GM23338 (cell line): ENCODE measurements at regions not wholly inside any gene's neighbourhood (a gene's known extent, or its start where the extent isn't known, plus 50 kb on each side); places are given as distances from the start of the nearest gene placed in this dataset.

Experiments
- ATAC-seq: fragments of 200-7000 bp; cut with Tn5 transposase; 3 replicates; pipeline ENCODE4 v1.9.1; 2020
- DNase-seq: peaks from one replicate; pipeline ENCODE4 v3.0.0-alpha.2; 2015; ENCODE audit warnings: low spot score
- H2AFZ ChIP-seq: fragments of 200-600 bp; sonication (generic); 2 replicates; pipeline ENCODE4 v1.8.0; 2016; ENCODE audit warnings: antibody characterized with exemption, mild to moderate bottlenecking, moderate library complexity
- H3F3A ChIP-seq: fragments of 200-600 bp; sonication (generic); replicated peaks from 2 replicates; pipeline ENCODE4 v1.8.0; 2017; ENCODE audit warnings: antibody characterized with exemption, mixed run types, low read depth
- H3K27ac ChIP-seq: fragments of 200-600 bp; sonication (generic); 2 replicates; pipeline ENCODE4 v1.6.1; 2016; ENCODE audit warnings: low read depth
- H3K27me3 ChIP-seq: fragments of 200-600 bp; sonication (generic); 2 replicates; pipeline ENCODE4 v1.8.0; 2016; ENCODE audit warnings: mild to moderate bottlenecking, mixed run types, moderate library complexity; ENCODE audit not compliant: insufficient read depth
- H3K36me3 ChIP-seq: fragments of 200-600 bp; sonication (generic); 2 replicates; pipeline ENCODE4 v1.8.0; 2016; ENCODE audit warnings: mild to moderate bottlenecking; ENCODE audit not compliant: insufficient read depth
- H3K4me1 ChIP-seq: fragments of 200-600 bp; sonication (generic); 2 replicates; pipeline ENCODE4 v1.8.0; 2016; ENCODE audit warnings: mild to moderate bottlenecking, moderate library complexity; ENCODE audit not compliant: insufficient read depth
- H3K4me2 ChIP-seq: fragments of 200-600 bp; sonication (generic); 2 replicates; pipeline ENCODE4 v1.7.1; 2017; ENCODE audit warnings: mixed run types
- H3K4me3 ChIP-seq: fragments of 200-600 bp; sonication (generic); 2 replicates; pipeline ENCODE4 v1.6.1; 2016; ENCODE audit warnings: mixed run types
- H3K79me2 ChIP-seq: fragments of 200-600 bp; sonication (generic); replicated peaks from 2 replicates; pipeline ENCODE4 v1.8.0; 2017; ENCODE audit warnings: mild to moderate bottlenecking; ENCODE audit not compliant: insufficient read depth
- H3K9me2 ChIP-seq: fragments of 200-600 bp; sonication (generic); 2 replicates; pipeline ENCODE4 v1.8.0; 2017; ENCODE audit not compliant: insufficient read depth
- H4K20me1 ChIP-seq: fragments of 200-600 bp; sonication (generic); replicated peaks from 2 replicates; pipeline ENCODE4 v1.8.0; 2017; ENCODE audit warnings: mild to moderate bottlenecking; ENCODE audit not compliant: insufficient read depth
- H3K27ac Mint-ChIP-seq: 2 replicates; pipeline ENCODE4 v1.8.0; 2020; ENCODE audit warnings: inconsistent platforms, mild to moderate bottlenecking, moderate library complexity, mixed read lengths
- H3K27me3 Mint-ChIP-seq: 3 replicates; pipeline ENCODE4 v1.8.0; 2022; ENCODE audit warnings: low read depth, mild to moderate bottlenecking, moderate library complexity, mixed read lengths, inconsistent platforms; ENCODE audit not compliant: insufficient read depth, poor library complexity
- H3K36me3 Mint-ChIP-seq: 3 replicates; pipeline ENCODE4 v1.8.0; 2021; ENCODE audit warnings: low read depth, mild to moderate bottlenecking, inconsistent platforms, moderate library complexity, mixed read lengths
- H3K4me1 Mint-ChIP-seq: 3 replicates; pipeline ENCODE4 v1.8.0; 2020; ENCODE audit warnings: mild to moderate bottlenecking, inconsistent platforms, mixed read lengths
- H3K4me3 Mint-ChIP-seq: 3 replicates; pipeline ENCODE4 v1.8.0; 2021; ENCODE audit warnings: moderate library complexity, mild to moderate bottlenecking, inconsistent platforms, mixed read lengths
- H3K9me3 Mint-ChIP-seq: 3 replicates; pipeline ENCODE4 v1.8.0; 2020; ENCODE audit warnings: moderate library complexity, mild to moderate bottlenecking, inconsistent platforms, mixed read lengths
- CREB1 ChIP-seq: fragments of 250-450 bp; sonication (Bioruptor Pico); IDR thresholded peaks from 2 replicates; pipeline ENCODE4 v1.5.0; 2020; ENCODE audit warnings: low read depth, mild to moderate bottlenecking, moderate library complexity
- ETS1 ChIP-seq: IDR thresholded peaks from 2 replicates; pipeline ENCODE4 v1.6.1; 2016; ENCODE audit warnings: antibody characterized with exemption
- EZH2 ChIP-seq: fragments of 200-600 bp; sonication (generic); IDR thresholded peaks from one replicate; pipeline ENCODE4 v1.8.0; 2017; ENCODE audit warnings: antibody characterized with exemption, mild to moderate bottlenecking, low read depth; ENCODE audit not compliant: unreplicated experiment
- POLR2AphosphoS5 ChIP-seq: IDR thresholded peaks from 2 replicates; pipeline ENCODE4 v1.6.1; 2016; ENCODE audit warnings: antibody characterized with exemption, low read depth
- STAT1 ChIP-seq: IDR thresholded peaks from one replicate; pipeline ENCODE4 v1.6.1; 2016; ENCODE audit warnings: antibody characterized with exemption; ENCODE audit not compliant: unreplicated experiment
- ZNF331 ChIP-seq: fragments of 250-450 bp; sonication (Bioruptor Pico); IDR thresholded peaks from 2 replicates; pipeline ENCODE4 v1.5.0; 2020; ENCODE audit warnings: low read depth, mild to moderate bottlenecking, moderate library complexity
- ZNF462 ChIP-seq: fragments of 250-450 bp; sonication (Bioruptor Pico); IDR thresholded peaks from 2 replicates; pipeline ENCODE4 v1.5.0; 2020; ENCODE audit warnings: mild to moderate bottlenecking, moderate library complexity
- TF ChIP-seq, protein P1 (sequence below), 2 experiments: fragments of 200-600 bp in 1 of 2; sonication (generic) in 1 of 2; conservative IDR thresholded peaks; 2 replicates each; pipeline versions ENCODE4 v1.5.1 to v1.6.1; 2016 to 2017; ENCODE audit warnings: antibody characterized with exemption in 2 of 2, low read depth in 2 of 2, mild to moderate bottlenecking in 2 of 2, moderate library complexity in 1 of 2
- TF ChIP-seq, protein P2 (sequence below): IDR thresholded peaks from one replicate; pipeline ENCODE4 v1.6.1; 2018; ENCODE audit warnings: antibody characterized with exemption; ENCODE audit not compliant: unreplicated experiment

DNA sequence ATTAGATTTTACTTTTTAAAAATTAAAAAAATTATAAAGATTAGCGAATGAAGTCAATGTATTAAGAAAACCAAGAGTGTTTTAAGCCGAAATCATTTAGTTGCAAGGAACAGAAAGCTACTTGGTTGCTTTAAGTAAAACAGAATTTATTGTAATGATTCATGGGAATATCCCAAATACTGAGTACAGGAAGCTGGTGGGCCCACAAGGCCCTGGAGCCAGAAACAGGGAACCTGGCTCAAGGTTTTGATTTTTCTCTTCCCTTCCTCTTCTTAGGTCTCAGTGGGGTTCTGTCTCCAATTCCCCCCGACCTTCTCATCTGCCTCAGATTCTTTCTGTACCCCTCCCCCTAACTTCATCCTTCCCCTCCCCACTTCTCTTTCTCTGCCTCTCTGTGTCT is 229.0 kb downstream of the TLE3 start (continued):
- TF ChIP-seq STAT1 (no peak), POLR2AphosphoS5 (no peak), ZNF462 (CRISPR knock-in tag) (no peak), EZH2 (no peak), ETS1 (no peak), CREB1 (CRISPR knock-in tag) (no peak)

DNA sequence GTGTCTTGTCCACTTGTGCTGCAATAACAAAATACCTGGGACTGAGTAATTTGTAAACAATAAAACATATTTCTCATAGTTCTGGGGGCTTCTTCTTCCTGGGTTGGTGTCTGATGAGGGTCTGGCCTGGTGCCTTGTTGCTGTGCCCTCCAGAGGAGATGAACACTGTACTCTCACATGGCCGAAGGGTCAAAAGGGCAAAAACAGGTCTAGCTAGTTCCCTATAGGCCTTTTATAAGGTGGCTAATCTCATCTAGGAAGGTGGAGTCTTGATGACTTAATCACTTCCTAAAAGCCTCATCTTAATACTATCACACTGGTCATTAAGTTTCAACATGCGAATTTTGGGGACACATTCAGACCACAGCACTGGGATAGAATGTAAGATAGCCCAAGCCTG is 228.4 kb downstream of the TLE3 start:
- no peak overlapping the region for H2AFZ ChIP-seq
- Mint-ChIP-seq H3K4me1 (no peaks in the 10 kb centered on the region; the same call in 2 of the 3 replicates), H3K27me3 (peaks cover 7% of the 10 kb centered on the region), H3K27ac (no peak overlapping the region), H3K9me3 (peaks cover 12% of the 10 kb centered on the region), H3K4me3 (no peak overlapping the region), H3K36me3 (peaks cover 1% of the 10 kb centered on the region; the same call in 1 of the 3 replicates)
- H3K36me3 ChIP-seq: no peaks in the 10 kb centered on the region
- no peaks in the 10 kb centered on the region for H3F3A ChIP-seq
- H4K20me1 ChIP-seq: no peaks in the 10 kb centered on the region
- H3K27ac ChIP-seq: no peak overlapping the region
- H3K4me2 ChIP-seq: no peak overlapping the region
- H3K4me3 ChIP-seq: no peak overlapping the region
- no peaks in the 10 kb centered on the region for H3K27me3 ChIP-seq
- H3K9me2 ChIP-seq: 0 out of 2 replicates have a peak, but pooled peaks cover 6% of the 10 kb centered on the region
- ATAC-seq (no peak), DNase-seq (no peak)
- TF ChIP-seq ZNF331: no peak
- TF ChIP-seq STAT1: no peak
- TF ChIP-seq, protein P1, sequence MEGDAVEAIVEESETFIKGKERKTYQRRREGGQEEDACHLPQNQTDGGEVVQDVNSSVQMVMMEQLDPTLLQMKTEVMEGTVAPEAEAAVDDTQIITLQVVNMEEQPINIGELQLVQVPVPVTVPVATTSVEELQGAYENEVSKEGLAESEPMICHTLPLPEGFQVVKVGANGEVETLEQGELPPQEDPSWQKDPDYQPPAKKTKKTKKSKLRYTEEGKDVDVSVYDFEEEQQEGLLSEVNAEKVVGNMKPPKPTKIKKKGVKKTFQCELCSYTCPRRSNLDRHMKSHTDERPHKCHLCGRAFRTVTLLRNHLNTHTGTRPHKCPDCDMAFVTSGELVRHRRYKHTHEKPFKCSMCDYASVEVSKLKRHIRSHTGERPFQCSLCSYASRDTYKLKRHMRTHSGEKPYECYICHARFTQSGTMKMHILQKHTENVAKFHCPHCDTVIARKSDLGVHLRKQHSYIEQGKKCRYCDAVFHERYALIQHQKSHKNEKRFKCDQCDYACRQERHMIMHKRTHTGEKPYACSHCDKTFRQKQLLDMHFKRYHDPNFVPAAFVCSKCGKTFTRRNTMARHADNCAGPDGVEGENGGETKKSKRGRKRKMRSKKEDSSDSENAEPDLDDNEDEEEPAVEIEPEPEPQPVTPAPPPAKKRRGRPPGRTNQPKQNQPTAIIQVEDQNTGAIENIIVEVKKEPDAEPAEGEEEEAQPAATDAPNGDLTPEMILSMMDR (conservative IDR thresholded peaks at IDR 0.05; ENCODE audit: low read depth in 2 of 2): no peak
- TF ChIP-seq EZH2: no peak
- TF ChIP-seq, protein P2, sequence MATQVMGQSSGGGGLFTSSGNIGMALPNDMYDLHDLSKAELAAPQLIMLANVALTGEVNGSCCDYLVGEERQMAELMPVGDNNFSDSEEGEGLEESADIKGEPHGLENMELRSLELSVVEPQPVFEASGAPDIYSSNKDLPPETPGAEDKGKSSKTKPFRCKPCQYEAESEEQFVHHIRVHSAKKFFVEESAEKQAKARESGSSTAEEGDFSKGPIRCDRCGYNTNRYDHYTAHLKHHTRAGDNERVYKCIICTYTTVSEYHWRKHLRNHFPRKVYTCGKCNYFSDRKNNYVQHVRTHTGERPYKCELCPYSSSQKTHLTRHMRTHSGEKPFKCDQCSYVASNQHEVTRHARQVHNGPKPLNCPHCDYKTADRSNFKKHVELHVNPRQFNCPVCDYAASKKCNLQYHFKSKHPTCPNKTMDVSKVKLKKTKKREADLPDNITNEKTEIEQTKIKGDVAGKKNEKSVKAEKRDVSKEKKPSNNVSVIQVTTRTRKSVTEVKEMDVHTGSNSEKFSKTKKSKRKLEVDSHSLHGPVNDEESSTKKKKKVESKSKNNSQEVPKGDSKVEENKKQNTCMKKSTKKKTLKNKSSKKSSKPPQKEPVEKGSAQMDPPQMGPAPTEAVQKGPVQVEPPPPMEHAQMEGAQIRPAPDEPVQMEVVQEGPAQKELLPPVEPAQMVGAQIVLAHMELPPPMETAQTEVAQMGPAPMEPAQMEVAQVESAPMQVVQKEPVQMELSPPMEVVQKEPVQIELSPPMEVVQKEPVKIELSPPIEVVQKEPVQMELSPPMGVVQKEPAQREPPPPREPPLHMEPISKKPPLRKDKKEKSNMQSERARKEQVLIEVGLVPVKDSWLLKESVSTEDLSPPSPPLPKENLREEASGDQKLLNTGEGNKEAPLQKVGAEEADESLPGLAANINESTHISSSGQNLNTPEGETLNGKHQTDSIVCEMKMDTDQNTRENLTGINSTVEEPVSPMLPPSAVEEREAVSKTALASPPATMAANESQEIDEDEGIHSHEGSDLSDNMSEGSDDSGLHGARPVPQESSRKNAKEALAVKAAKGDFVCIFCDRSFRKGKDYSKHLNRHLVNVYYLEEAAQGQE: no peak
- H3K79me2 ChIP-seq: no peaks in the 10 kb centered on the region
- H3K4me1 ChIP-seq: no peaks in the 10 kb centered on the region
